ENCODE measurements at regions not wholly inside any gene's neighbourhood (a gene's known extent, or its start where the extent isn't known, plus 50 kb on each side); places are given as distances from the start of the nearest gene placed in this dataset.

- TF ChIP-seq BRF2 (IDR thresholded peaks at IDR 0.05; ENCODE audit: borderline replicate concordance, insufficient read depth, insufficient read length) (no peak), USF1 (CRISPR knock-in tag; IDR thresholded peaks at IDR 0.05) (no peak), E2F8 (IDR thresholded peaks at IDR 0.05; ENCODE audit: low read depth, partially characterized antibody) (no peak)
These were observed 74.1 kb upstream of the MC3R start (continued) for GRCh38 chr20:56174416-56174815.

GRCh38 chr20:56175884-56176283 lies 72.6 kb upstream of the MC3R start:
- Histone ChIP-seq H3K9me3 (replicated peaks; ENCODE audit: control insufficient read depth, insufficient read depth, low read depth, low read length) (no peaks in the 10 kb centered on the region; the same call in 1 of the 2 replicates), H2AFZ (ENCODE audit: low read depth, low read length) (no peak overlapping the region), H3K4me3 (no peak overlapping the region), H3K36me3 (ENCODE audit: control insufficient read depth, insufficient read depth, low read length) (no peaks in the 10 kb centered on the region), H4K20me1 (replicated peaks; ENCODE audit: control insufficient read depth, insufficient read depth, low read length) (no peaks in the 10 kb centered on the region), H3K27me3 (ENCODE audit: control insufficient read depth in 2 of 2, insufficient read depth in 2 of 2, low read length in 2 of 2) (no peaks in the 10 kb centered on the region), H3K4me1 (replicated peaks in 1 of 2; ENCODE audit: control insufficient read depth in 2 of 2, insufficient read depth in 2 of 2, low read length in 2 of 2) (no peaks in the 10 kb centered on the region), H3K79me2 (ENCODE audit: control insufficient read depth, insufficient read depth, low read length) (no peaks in the 10 kb centered on the region), H3K9ac (ENCODE audit: insufficient read depth in 1 of 2, low read depth in 2 of 2, low read length in 2 of 2) (no peak overlapping the region), H3K9me1 (ENCODE audit: control insufficient read depth, insufficient read depth, low read length) (no peaks in the 10 kb centered on the region), H3K4me2 (ENCODE audit: insufficient read depth, low read length) (no peak overlapping the region), H3K27ac (ENCODE audit: extremely low read depth, low read depth, low read length) (no peak overlapping the region)
- in situ Hi-C loops (cut with MboI) (no loop called here), intact Hi-C loops (cut with micrococcal nuclease) (no loop called here)
- no peak for ATAC-seq
- ChIA-PET CTCF (ENCODE audit: low intra/inter-chr PET ratio) (no interaction called here), POLR2A (no interaction called here)
- 5% methylated on average over 3 of the region's 3 CpGs for WGBS (ENCODE audit: insufficient coverage, low coverage, missing lambda C conversion rate)
- no TSS peak for BruUV-seq (replicated peaks)
- TF ChIP-seq SETDB1 (IDR thresholded peaks at IDR 0.05; ENCODE audit: low read length) (no peak), RBFOX2 (IDR thresholded peaks at IDR 0.05; ENCODE audit: low read depth, low read length) (no peak), ZMIZ1 (IDR thresholded peaks at IDR 0.05; ENCODE audit: low read depth in 2 of 2, low read length in 2 of 2) (no peak), SNAPC5 (CRISPR knock-in tag; IDR thresholded peaks at IDR 0.05) (no peak)
- DNase-seq (ENCODE audit: extremely low read depth in 1 of 4, low spot score in 3 of 4) = no peak
- FAIRE-seq = no peak
